ENCODE measurements at regions not wholly inside any gene's neighbourhood (a gene's known extent, or its start where the extent isn't known, plus 50 kb on each side); places are given as distances from the start of the nearest gene placed in this dataset.

GRCh38 chr18:37864122-37864521, 298.5 kb upstream of the CELF4 start:
- no peak overlapping the region for H3K27ac ChIP-seq
- peaks cover 0 to 5% of the 10 kb centered on the region in 2 donors for H3K9me3 ChIP-seq
- H3K36me3 ChIP-seq = no peaks in the 10 kb centered on the region
- H3K27me3 ChIP-seq = no peaks in the 10 kb centered on the region
- no peak for DNase-seq (ENCODE audit: low spot score in 2 of 2)
- no peak overlapping the region for H3K4me3 ChIP-seq
- intact Hi-C loops (cut with DNase I; ENCODE audit: low total_unique reads) = no loop called here
- TF ChIP-seq POLR2A (IDR thresholded peaks at IDR 0.05) (no peak), CTCF (IDR thresholded peaks at IDR 0.05) (no peak), POLR2AphosphoS5 (IDR thresholded peaks at IDR 0.05) (no peak)
- no peaks in the 10 kb centered on the region for H3K4me1 ChIP-seq

GRCh38 chr18:37861981-37862380, 296.4 kb upstream of the CELF4 start:
- TF ChIP-seq POLR2A (IDR thresholded peaks at IDR 0.05) (no peak), POLR2AphosphoS5 (IDR thresholded peaks at IDR 0.05) (no peak), CTCF (IDR thresholded peaks at IDR 0.05) (no peak)
- no peaks in the 10 kb centered on the region for H3K27me3 ChIP-seq
- intact Hi-C loops (cut with DNase I; ENCODE audit: low total_unique reads) = no loop called here
- H3K36me3 ChIP-seq = no peaks in the 10 kb centered on the region
- H3K4me1 ChIP-seq = no peaks in the 10 kb centered on the region
- DNase-seq (ENCODE audit: low spot score in 2 of 2) = no peak
- H3K4me3 ChIP-seq = no peak overlapping the region
- peaks cover 0 to 5% of the 10 kb centered on the region in 2 donors for H3K9me3 ChIP-seq
- no peak overlapping the region for H3K27ac ChIP-seq

DNA sequence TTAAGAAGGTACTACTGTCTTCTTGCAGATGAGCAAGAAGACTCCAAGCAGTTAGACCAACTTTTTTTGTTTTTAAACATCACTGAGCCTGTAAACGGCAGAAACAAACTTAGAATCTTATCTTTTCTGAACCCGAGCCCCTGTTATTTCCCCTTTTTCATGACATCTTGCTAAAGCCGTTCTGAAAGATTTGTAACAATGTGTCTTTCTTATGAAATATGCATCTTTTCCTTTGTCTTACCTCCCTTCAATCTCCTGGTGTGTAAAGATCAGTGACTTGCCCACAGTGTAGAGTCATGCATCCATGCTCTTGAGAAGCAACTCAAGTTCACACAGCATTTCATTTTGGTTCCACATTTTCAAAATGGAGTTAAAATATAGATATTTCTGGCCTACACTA, 288.8 kb upstream of the CELF4 start:
- H3K27me3 ChIP-seq = no peaks in the 10 kb centered on the region
- no peak overlapping the region for H3K4me3 ChIP-seq
- no peak for DNase-seq (ENCODE audit: low spot score in 2 of 2)
- H3K9me3 ChIP-seq = no peaks in the 10 kb centered on the region
- no peak overlapping the region for H3K27ac ChIP-seq
- no peaks in the 10 kb centered on the region for H3K36me3 ChIP-seq
- TF ChIP-seq POLR2AphosphoS5 (IDR thresholded peaks at IDR 0.05) (no peak), CTCF (IDR thresholded peaks at IDR 0.05) (no peak)
- no peaks in the 10 kb centered on the region for H3K4me1 ChIP-seq
- intact Hi-C loops (cut with DNase I; ENCODE audit: low total_unique reads) = no loop called here

- no peaks in the 10 kb centered on the region for H3K36me3 ChIP-seq
- no peak for DNase-seq (ENCODE audit: low spot score in 2 of 2)
- H3K9me3 ChIP-seq = no peaks in the 10 kb centered on the region
- TF ChIP-seq CTCF (IDR thresholded peaks at IDR 0.05) = no peak
- H3K27ac ChIP-seq = no peak overlapping the region
- intact Hi-C loops (cut with DNase I; ENCODE audit: low total_unique reads) = no loop called here
- no peaks in the 10 kb centered on the region for H3K4me1 ChIP-seq
- peak overlapping the region in 1 of 3 donors; percentile 25 for H3K4me3 ChIP-seq
- H3K27me3 ChIP-seq = no peaks in the 10 kb centered on the region
Measured at GRCh38 chr18:37853706-37854105, 288.1 kb upstream of the CELF4 start.

- Histone ChIP-seq H3K4me1 (no peaks in the 10 kb centered on the region), H3K36me3 (no peaks in the 10 kb centered on the region), H3K4me3 (no peak overlapping the region), H3K27ac (no peak overlapping the region), H3K27me3 (no peaks in the 10 kb centered on the region), H3K9me3 (no peaks in the 10 kb centered on the region)
- intact Hi-C loops (cut with DNase I; ENCODE audit: low total_unique reads) = no loop called here
- DNase-seq (ENCODE audit: low spot score in 2 of 2) = no peak
- TF ChIP-seq POLR2A (IDR thresholded peaks at IDR 0.05) (no peak), POLR2AphosphoS5 (IDR thresholded peaks at IDR 0.05) (no peak), CTCF (IDR thresholded peaks at IDR 0.05) (no peak)
Measured at GRCh38 chr18:37852464-37852863, 286.9 kb upstream of the CELF4 start.
